HUES64 (cell line): ENCODE measurements at regions not wholly inside any gene's neighbourhood (a gene's known extent, or its start where the extent isn't known, plus 50 kb on each side); places are given as distances from the start of the nearest gene placed in this dataset.

Experiments used
- H3K27ac ChIP-seq: 2 replicates; pipeline ENCODE4 v1.7.0; 2013; ENCODE audit warnings: low read depth, low read length, inconsistent platforms
- H3K27me3 ChIP-seq: 2 replicates; pipeline ENCODE4 v1.6.1; 2013; ENCODE audit warnings: mild to moderate bottlenecking, low read length; ENCODE audit not compliant: insufficient read depth
- H3K36me3 ChIP-seq: 2 replicates; pipeline ENCODE4 v1.6.1; 2013; ENCODE audit warnings: mild to moderate bottlenecking, low read length; ENCODE audit not compliant: insufficient read depth
- H3K4me1 ChIP-seq: 2 replicates; pipeline ENCODE4 v1.6.1; 2013; ENCODE audit warnings: mild to moderate bottlenecking, low read length, moderate library complexity; ENCODE audit not compliant: insufficient read depth
- H3K4me3 ChIP-seq: 2 replicates; pipeline ENCODE4 v1.5.1; 2013; ENCODE audit warnings: mild to moderate bottlenecking, low read length, moderate library complexity
- H3K9ac ChIP-seq: 2 replicates; pipeline ENCODE4 v1.6.1; 2013; ENCODE audit warnings: mild to moderate bottlenecking, low read depth, low read length
- H3K9me3 ChIP-seq: 2 replicates; pipeline ENCODE4 v1.6.1; 2013; ENCODE audit warnings: low read depth, low read length; ENCODE audit not compliant: insufficient read depth
- WGBS: fragments of 150-250, 120-280 bp; methylation state at CpG from one replicate; pipeline ENCODE4 v1.1.7; 2013; ENCODE audit warnings: missing lambda C conversion rate; 5-methylcytosine and 5-hydroxymethylcytosine counted together

DNA sequence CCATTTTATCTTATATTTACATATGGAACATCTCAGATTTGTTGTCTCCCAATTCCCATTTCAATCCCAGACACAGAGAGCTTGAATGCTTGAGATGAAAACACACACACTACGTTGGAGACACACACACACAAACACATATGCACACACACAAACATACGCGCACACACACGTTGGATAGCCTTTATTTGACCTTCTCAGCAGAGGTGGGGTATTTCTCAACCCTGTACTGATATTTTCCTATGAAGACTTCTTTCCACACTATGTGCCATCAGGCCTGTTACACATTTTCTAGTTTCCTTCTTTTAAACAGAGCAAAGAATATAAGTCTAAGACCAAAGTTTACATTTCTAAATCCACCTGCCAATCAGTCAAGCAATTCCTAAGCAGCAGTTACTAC lies 291.0 kb downstream of the TAF11L14 start:
- no peaks in the 10 kb centered on the region for H3K4me1 ChIP-seq
- no peaks in the 10 kb centered on the region for H3K27me3 ChIP-seq
- H3K36me3 ChIP-seq: no peaks in the 10 kb centered on the region
- 82% methylated on average over 4 of the region's 4 CpGs for WGBS
- H3K9me3 ChIP-seq: no peaks in the 10 kb centered on the region
- H3K27ac ChIP-seq: no peak overlapping the region
- no peak overlapping the region for H3K9ac ChIP-seq
- H3K4me3 ChIP-seq: no peak overlapping the region

DNA sequence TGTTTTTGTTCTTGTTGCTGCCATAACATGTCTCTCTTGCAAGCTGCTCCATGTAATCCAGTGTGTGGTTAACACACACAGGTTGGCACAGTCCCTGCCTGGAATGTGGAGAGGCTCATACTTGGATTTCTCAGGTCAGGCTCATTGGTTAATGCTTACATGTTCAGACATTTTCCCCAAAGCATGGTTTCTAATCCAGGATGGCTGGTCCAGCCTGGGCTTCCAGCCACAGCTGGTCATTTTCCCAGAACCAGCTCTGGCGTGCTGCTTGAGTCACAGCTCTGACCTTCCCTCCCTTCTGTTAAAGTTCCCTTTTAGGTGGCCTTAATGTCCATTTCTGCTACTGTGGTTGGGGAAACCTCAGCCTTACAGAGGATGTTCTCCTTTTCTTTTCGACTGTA lies 294.3 kb downstream of the TAF11L14 start:
- WGBS: 96% methylated on average over 2 of the region's 2 CpGs
- no peak overlapping the region for H3K9ac ChIP-seq
- no peaks in the 10 kb centered on the region for H3K4me1 ChIP-seq
- H3K36me3 ChIP-seq: no peaks in the 10 kb centered on the region
- H3K9me3 ChIP-seq: no peaks in the 10 kb centered on the region
- H3K4me3 ChIP-seq: no peak overlapping the region
- H3K27me3 ChIP-seq: no peaks in the 10 kb centered on the region
- no peak overlapping the region for H3K27ac ChIP-seq

DNA sequence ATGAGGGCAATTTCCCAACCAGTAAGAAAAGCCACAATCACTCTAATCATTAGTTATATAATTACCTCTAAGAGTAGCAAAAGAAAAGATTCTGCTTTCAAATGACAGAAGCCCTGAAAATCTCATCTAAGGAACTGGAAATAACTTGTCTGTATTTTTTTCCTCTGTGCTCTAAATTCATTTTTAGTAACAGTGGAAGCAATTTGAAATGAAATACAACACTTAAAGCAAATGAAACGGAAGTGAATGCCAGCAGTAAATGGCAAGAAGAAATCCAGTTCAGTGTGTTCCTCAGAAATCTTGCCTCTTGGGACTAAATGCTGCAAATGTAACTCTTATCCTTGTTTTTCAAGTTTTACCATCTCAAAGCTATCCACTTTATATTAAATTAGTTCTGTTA lies 294.9 kb downstream of the TAF11L14 start:
- Histone ChIP-seq H3K9me3 (0 out of 2 replicates have a peak, but pooled peaks cover 2% of the 10 kb centered on the region), H3K9ac (no peak overlapping the region), H3K4me3 (no peak overlapping the region), H3K36me3 (no peaks in the 10 kb centered on the region), H3K4me1 (no peaks in the 10 kb centered on the region), H3K27me3 (no peaks in the 10 kb centered on the region), H3K27ac (no peak overlapping the region)
- WGBS: 92% methylated on average over 1 of the region's 1 CpG

DNA sequence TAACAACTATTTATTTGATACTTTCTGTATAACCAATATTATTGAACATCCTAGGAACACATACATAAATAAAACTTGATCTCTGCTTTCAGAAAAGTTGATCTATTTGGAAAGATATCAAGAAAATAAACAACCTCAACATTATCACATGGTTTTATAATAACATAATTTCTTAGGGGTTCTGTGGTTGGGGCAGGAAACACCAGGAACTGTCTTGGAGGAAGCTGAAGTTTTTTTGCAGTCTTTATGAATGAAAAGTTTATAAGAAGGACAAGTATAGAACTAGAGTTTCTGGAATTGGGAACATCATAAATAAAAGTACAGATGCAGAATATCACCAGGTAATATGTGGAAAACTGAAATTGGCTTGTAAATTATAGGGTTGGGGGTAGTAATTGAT lies 296.1 kb downstream of the TAF11L14 start:
- Histone ChIP-seq H3K27ac (no peak overlapping the region), H3K36me3 (no peaks in the 10 kb centered on the region), H3K4me3 (no peak overlapping the region), H3K9ac (no peak overlapping the region), H3K4me1 (no peaks in the 10 kb centered on the region), H3K27me3 (no peaks in the 10 kb centered on the region), H3K9me3 (0 out of 2 replicates have a peak, but pooled peaks cover 2% of the 10 kb centered on the region)

DNA sequence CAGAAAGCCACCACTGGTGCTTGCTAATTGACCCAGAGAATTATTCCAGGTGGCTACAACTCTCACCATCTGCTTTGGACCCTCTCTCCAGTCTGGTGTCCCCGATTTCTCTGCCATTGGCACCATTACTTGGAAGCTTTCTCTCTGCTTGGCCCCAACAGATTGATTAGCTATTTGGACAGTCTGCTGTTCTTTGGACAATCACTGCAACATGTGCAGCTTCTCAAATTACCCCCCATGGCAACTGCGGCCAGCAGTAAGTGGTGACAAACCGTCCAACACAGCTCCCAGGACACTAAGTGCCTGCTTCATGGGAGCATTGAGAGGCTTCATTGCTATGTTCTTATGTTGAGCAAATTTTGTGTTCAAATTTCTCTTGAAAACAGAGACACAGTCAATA lies 309.8 kb downstream of the TAF11L14 start:
- H3K9me3 ChIP-seq: 0 out of 2 replicates have a peak, but pooled peaks cover 7% of the 10 kb centered on the region
- WGBS: 87% methylated on average over 3 of the region's 3 CpGs

DNA sequence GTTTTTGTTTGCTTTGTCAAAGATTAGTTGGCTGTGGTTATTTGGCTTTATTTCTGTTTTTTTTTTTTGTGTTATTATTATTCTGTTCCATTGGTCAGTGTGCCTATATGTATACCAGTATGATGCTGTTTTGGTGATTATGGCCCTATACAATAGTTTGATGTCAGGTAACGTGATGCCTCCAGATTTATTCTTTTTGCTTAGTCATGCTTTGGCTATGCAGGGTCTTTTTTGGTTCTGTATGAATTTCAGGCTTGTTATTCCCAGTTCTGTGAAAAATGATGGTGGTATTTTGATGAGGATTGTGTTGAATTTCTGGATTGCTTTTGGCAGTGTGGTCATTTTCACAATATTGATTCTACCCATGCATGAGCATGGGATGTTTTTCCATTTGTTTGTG lies 312.8 kb downstream of the TAF11L14 start:
- H3K27me3 ChIP-seq: no peaks in the 10 kb centered on the region
- H3K9ac ChIP-seq: no peak overlapping the region
- H3K9me3 ChIP-seq: 0 out of 2 replicates have a peak, but pooled peaks cover 7% of the 10 kb centered on the region
- H3K27ac ChIP-seq: no peak overlapping the region
- 92% methylated on average over 1 of the region's 1 CpG for WGBS
- H3K4me1 ChIP-seq: 0 out of 2 replicates have a peak, but pooled peaks cover 5% of the 10 kb centered on the region
- no peaks in the 10 kb centered on the region for H3K36me3 ChIP-seq
- H3K4me3 ChIP-seq: no peak overlapping the region

More for the DNA sequence above, 309.8 kb downstream of the TAF11L14 start:
- Histone ChIP-seq H3K36me3 (no peaks in the 10 kb centered on the region), H3K4me3 (no peak overlapping the region), H3K4me1 (no peaks in the 10 kb centered on the region), H3K9ac (no peak overlapping the region), H3K27ac (no peak overlapping the region), H3K27me3 (no peaks in the 10 kb centered on the region)

DNA sequence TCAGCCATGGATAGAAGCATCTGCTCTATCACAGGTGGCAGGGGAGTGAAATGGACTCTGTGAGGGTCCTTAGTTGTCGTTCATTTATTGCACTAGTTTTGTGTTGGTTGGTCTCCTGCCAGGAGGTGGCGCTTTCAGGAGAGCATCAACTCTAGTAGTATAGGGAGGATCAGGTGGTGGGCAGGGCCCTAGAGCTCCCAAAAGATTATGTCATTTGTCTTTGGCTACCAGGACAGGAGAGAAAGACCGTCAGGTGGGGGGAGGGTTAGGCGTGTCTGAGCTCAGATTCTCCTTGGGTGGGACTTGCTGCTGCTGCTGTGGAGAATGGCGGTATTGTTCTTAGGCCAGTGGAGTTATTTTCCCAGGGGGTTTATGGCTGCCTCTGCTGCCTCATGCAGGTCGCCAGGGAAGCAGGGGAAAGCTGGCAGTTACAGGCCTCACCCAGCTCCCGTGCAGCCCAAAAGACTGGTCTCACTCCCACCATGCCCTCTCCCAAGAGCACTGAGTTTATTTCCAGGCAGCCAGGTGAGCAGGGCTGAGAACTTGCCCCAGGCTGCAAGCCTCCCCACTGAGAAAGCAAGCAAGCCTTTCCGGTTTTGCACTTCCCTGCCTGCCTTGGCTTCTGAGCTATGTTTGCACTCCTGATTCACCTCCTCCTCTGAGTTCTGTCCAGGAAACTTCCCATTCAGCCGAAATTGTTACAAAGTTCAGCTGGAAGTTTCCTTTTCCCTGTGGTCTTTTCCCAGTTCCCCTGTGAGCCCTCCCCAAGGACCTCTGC lies 317.3 kb downstream of the TAF11L14 start:
- peak overlapping the region; percentile 70 for H3K27ac ChIP-seq
- no peak overlapping the region for H3K4me3 ChIP-seq
- 69% methylated on average over 9 of the region's 9 CpGs for WGBS
- H3K36me3 ChIP-seq: no peaks in the 10 kb centered on the region
- H3K4me1 ChIP-seq: 0 out of 2 replicates have a peak, but pooled peaks cover 8% of the 10 kb centered on the region
- no peaks in the 10 kb centered on the region for H3K27me3 ChIP-seq
- no peaks in the 10 kb centered on the region for H3K9me3 ChIP-seq
- H3K9ac ChIP-seq: no peak overlapping the region

DNA sequence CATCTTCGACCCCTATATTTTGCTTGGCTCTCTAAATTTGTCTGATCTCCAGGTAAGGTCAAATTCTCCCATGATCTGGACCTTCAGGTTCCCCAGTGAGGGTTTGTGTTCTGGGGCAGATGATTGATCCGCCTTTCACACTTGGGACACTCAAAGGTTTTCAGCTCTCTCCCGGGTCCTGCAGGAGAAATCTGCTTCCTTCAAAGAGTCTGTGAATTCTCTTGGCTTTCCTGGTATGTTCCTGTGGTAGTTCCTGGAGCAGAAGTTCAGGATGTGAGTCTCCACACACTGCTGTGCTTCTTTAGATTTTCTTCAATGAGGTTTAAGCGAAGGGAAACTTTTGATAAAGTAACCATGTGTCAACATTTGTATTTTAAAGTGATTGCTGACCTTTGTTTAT lies 318.0 kb downstream of the TAF11L14 start:
- Histone ChIP-seq H3K36me3 (no peaks in the 10 kb centered on the region), H3K9me3 (no peaks in the 10 kb centered on the region), H3K27me3 (no peaks in the 10 kb centered on the region), H3K9ac (no peak overlapping the region), H3K4me3 (no peak overlapping the region), H3K27ac (peak overlapping the region; percentile 70), H3K4me1 (0 out of 2 replicates have a peak, but pooled peaks cover 8% of the 10 kb centered on the region)
- WGBS: 91% methylated on average over 4 of the region's 4 CpGs

DNA sequence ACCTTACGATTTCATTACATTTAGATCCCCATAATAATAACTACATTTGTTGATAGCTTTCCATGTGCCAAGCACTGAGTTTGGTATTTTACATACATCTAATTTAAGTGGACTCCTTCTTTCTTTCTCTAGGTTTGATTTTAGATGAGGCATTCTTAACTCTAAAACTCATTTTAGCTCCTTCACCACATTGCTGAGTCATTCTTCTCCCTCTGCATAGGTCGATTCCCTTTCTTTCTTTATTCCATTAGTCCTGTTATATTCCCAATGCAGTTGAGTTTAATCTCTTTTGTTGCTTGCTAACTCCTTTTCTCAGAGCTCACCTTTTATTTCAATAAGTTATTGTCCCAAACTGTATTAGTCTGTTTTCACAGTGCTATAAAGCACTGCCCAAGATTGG lies 329.8 kb downstream of the TAF11L14 start:
- H3K4me1 ChIP-seq: no peaks in the 10 kb centered on the region
- H3K9ac ChIP-seq: no peak overlapping the region
- H3K9me3 ChIP-seq: no peaks in the 10 kb centered on the region
- 93% methylated on average over 2 of the region's 2 CpGs for WGBS
- H3K4me3 ChIP-seq: no peak overlapping the region
- H3K36me3 ChIP-seq: no peaks in the 10 kb centered on the region
- H3K27ac ChIP-seq: no peak overlapping the region
- no peaks in the 10 kb centered on the region for H3K27me3 ChIP-seq

DNA sequence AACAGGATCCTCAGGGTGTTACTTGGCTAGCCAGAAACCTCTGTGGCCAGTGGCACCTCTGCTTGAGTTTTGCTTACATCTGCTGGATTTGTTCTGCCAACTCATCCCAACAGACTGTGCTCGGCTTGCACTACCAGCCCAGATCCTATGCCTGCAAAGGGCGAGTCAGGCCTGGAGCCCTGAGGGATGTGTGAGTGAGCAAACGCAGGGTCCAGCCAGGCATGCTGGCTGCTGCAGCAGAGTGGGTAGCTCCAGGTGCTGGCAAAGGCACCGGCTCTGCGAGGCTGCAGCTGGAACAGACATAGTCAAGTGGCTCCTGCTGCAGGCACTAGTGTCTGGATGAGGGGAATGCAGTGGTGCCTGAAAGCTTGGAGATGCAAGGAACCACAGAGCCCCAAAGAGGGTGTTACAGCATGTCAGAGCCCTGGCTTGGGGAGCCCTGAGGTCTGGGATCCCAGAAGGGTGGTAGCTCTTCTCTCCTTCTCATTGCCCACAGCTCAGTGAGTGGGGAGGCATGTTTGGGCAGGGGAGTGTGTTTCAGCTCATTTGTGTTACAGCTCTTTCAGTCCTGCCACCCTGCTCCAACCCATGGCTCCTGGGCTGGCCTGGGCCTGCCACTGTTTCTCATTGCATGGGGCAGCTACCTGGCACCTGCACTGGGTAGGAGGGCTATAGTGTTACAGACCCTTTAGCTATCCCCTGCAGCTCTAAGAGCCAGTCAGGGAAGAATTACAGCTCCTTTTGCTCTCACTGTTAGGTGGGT lies 332.6 kb downstream of the TAF11L14 start:
- Histone ChIP-seq H3K27me3 (no peaks in the 10 kb centered on the region), H3K27ac (no peak overlapping the region), H3K4me1 (no peaks in the 10 kb centered on the region), H3K36me3 (no peaks in the 10 kb centered on the region), H3K4me3 (no peak overlapping the region), H3K9ac (no peak overlapping the region), H3K9me3 (no peaks in the 10 kb centered on the region)
- WGBS: 98% methylated on average over 5 of the region's 5 CpGs

DNA sequence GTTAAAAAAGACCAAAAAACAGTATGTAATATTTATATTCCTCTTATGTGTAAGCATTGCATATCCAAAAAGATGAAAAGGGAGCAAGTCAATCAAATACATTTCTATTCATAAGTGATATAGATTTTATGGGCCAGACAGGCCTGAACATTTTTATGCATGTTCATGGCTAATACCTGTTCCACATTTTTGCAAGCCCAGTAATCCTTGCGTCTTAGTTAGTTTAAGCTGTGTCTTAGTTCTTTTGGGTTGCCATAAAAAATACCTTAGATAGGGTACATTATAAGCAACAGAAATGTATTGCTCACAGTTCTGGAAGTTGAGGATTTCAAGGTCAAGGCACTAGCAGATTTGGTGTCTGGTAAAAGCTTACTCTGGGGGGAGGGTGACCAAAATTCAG lies 342.1 kb downstream of the TAF11L14 start:
- H3K27ac ChIP-seq: no peak overlapping the region
- no peaks in the 10 kb centered on the region for H3K4me1 ChIP-seq
- WGBS: 86% methylated on average over 1 of the region's 1 CpG
- no peaks in the 10 kb centered on the region for H3K36me3 ChIP-seq
- no peak overlapping the region for H3K4me3 ChIP-seq
- no peaks in the 10 kb centered on the region for H3K9me3 ChIP-seq
- H3K9ac ChIP-seq: no peak overlapping the region
- H3K27me3 ChIP-seq: no peaks in the 10 kb centered on the region
